H7 (cell line): ENCODE measurements at regions not wholly inside any gene's neighbourhood (a gene's known extent, or its start where the extent isn't known, plus 50 kb on each side); places are given as distances from the start of the nearest gene placed in this dataset.

Source experiments
- DNase-seq: peaks from one replicate; pipeline ENCODE4 v3.0.0; 2012
- H3K27me3 ChIP-seq: 2 replicates; pipeline ENCODE4 v1.6.0; 2011; ENCODE audit warnings: mild to moderate bottlenecking, low read length; ENCODE audit not compliant: control insufficient read depth, insufficient read depth
- H3K36me3 ChIP-seq: replicated peaks from 2 replicates; pipeline ENCODE4 v1.5.1; 2011; ENCODE audit warnings: low read length; ENCODE audit not compliant: control insufficient read depth, insufficient read depth
- H3K4me3 ChIP-seq: 2 replicates; pipeline ENCODE4 v1.5.1; 2011; ENCODE audit warnings: low read depth, mild to moderate bottlenecking, control low read depth, low read length, moderate library complexity; ENCODE audit not compliant: insufficient read depth

- H3K4me3 ChIP-seq, result no peak overlapping the region
- no peak for DNase-seq
- H3K27me3 ChIP-seq, result no peaks in the 10 kb centered on the region
- H3K36me3 ChIP-seq, result no peaks in the 10 kb centered on the region
Measured at GRCh38 chr7:136027160-136027559, 50.0 kb upstream of the MTPN start.
